Activated T-helper 2 cell treated with anti-CD3 and anti-CD28 coated beads, Interferon-gamma antibody, Interleukin-2, Interleukin-4, amounts not matched to agents 10 μg/mL and 5 μg/mL and 100 μg/mL, durations not matched to agents 14 hours and 24 hours and 36 hours (primary cell): ENCODE measurements at regions not wholly inside any gene's neighbourhood (a gene's known extent, or its start where the extent isn't known, plus 50 kb on each side); places are given as distances from the start of the nearest gene placed in this dataset.

Experiments
- DNase-seq: peaks from one replicate; pipeline ENCODE4 v3.0.0; 2021; ENCODE audit warnings: low spot score
- H3K27ac Mint-ChIP-seq: one replicate; pipeline ENCODE4 v1.8.0; 2021; ENCODE audit warnings: mixed read lengths
- H3K27me3 Mint-ChIP-seq: one replicate; pipeline ENCODE4 v1.8.0; 2021; ENCODE audit warnings: low read depth, mixed read lengths
- H3K36me3 Mint-ChIP-seq: one replicate; pipeline ENCODE4 v1.8.0; 2021; ENCODE audit warnings: low read depth, mixed read lengths
- H3K4me1 Mint-ChIP-seq: one replicate; pipeline ENCODE4 v1.8.0; 2021; ENCODE audit warnings: low read depth, mixed read lengths
- H3K4me3 Mint-ChIP-seq: one replicate; pipeline ENCODE4 v1.8.0; 2021; ENCODE audit warnings: low read depth, mild to moderate bottlenecking, moderate library complexity, mixed read lengths
- H3K9me3 Mint-ChIP-seq: one replicate; pipeline ENCODE4 v1.8.0; 2021; ENCODE audit warnings: mixed read lengths
- intact Hi-C: fragments of 100-400 bp; cut with micrococcal nuclease; formaldehyde crosslinking; loops from one replicate; pipeline ENCODE4 v1.15.1; 2023

GRCh38 chr1:221611656-221612046, 130.2 kb downstream of the DUSP10 start:
- Mint-ChIP-seq H3K4me1 (peaks cover 7% of the 10 kb centered on the region), H3K27me3 (peaks cover 5% of the 10 kb centered on the region), H3K9me3 (no peaks in the 10 kb centered on the region), H3K27ac (no peak overlapping the region), H3K36me3 (no peaks in the 10 kb centered on the region), H3K4me3 (no peak overlapping the region)
- no peak for DNase-seq
- intact Hi-C loops, result no loop called here

GRCh38 chr1:221612047-221612777, 129.7 kb downstream of the DUSP10 start:
- H3K4me3 Mint-ChIP-seq, result no peak overlapping the region
- no peak for DNase-seq
- H3K9me3 Mint-ChIP-seq, result no peaks in the 10 kb centered on the region
- peaks cover 7% of the 10 kb centered on the region for H3K27me3 Mint-ChIP-seq
- H3K27ac Mint-ChIP-seq, result no peak overlapping the region
- peaks cover 7% of the 10 kb centered on the region for H3K4me1 Mint-ChIP-seq
- H3K36me3 Mint-ChIP-seq, result no peaks in the 10 kb centered on the region
- intact Hi-C loops, result no loop called here

DNA sequence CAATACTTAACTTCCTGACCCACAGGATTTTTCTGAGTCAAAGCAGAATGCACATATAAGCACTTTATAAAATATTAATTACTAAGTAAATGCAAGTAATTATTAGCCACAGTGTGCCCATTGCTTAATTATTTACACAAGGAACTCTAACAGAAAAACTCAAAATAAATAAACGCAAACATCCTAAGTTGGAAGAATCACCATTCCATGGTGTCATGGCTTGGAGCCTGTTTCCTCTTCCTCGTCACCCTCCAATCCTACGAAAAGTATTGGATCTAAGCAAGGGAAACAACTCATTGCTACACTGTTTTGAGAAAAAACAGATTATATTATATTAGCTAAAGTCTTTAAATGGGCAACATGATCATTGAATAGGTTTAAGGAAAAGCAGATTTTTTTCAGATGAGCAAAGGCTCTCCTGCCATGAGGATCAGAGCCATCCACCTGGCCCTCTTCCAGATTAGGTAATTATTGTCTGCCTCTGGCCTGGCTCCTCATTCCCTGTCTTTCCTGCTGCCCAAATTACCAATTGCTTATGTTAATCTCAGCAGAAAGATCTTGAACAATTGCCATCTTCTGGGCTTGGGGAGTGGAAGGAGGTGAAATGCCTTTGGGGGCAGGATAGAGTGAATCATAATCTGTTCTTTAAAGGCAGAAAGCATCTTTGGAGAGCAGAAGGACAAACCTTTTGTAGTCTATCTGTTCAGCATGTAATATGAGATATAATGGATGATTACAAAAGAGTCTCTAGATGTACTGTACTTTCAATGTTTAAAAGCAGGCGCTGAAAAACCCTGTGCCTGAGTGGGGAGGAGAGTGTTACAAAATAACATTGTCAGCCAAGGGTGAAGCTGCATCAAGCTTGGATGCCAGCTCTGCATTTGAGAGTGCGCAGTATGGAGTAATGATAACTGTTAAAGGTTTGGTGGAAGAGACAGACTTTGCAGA, 121.2 kb downstream of the DUSP10 start:
- intact Hi-C loops, result no loop called here
- peaks cover 6% of the 10 kb centered on the region for H3K9me3 Mint-ChIP-seq
- DNase-seq, result no peak
- no peaks in the 10 kb centered on the region for H3K36me3 Mint-ChIP-seq
- H3K27me3 Mint-ChIP-seq, result peaks cover 26% of the 10 kb centered on the region
- H3K4me3 Mint-ChIP-seq, result no peak overlapping the region
- H3K27ac Mint-ChIP-seq, result no peak overlapping the region
- no peaks in the 10 kb centered on the region for H3K4me1 Mint-ChIP-seq

GRCh38 chr1:221621683-221622082, 120.2 kb downstream of the DUSP10 start:
- intact Hi-C loops, result no loop called here
- H3K4me3 Mint-ChIP-seq, result no peak overlapping the region

DNA sequence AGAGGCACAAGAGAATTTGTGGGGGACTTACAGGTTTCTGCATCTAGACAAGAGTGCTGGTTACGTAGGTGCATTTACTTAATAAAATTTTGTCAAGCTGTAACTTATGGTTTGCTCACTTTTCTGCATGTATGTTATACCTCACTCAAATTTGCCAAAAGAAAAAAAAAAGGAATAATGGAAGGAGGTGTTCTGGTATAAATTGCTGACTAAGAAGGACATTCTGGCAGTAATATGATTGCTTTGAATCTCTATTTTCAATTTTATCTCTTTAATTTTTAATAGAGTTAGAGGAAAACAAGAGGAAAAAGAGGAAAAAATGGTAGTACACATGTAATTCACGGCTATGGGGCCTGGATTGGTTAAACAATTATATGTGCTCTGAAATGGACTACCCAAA, 119.5 kb downstream of the DUSP10 start:
- Mint-ChIP-seq H3K27ac (no peak overlapping the region), H3K4me3 (no peak overlapping the region), H3K9me3 (peaks cover 6% of the 10 kb centered on the region), H3K36me3 (no peaks in the 10 kb centered on the region), H3K27me3 (peaks cover 33% of the 10 kb centered on the region), H3K4me1 (no peaks in the 10 kb centered on the region)
- DNase-seq, result no peak
- intact Hi-C loops, result no loop called here

More at GRCh38 chr1:221621683-221622082, 120.2 kb downstream of the DUSP10 start:
- Mint-ChIP-seq H3K36me3 (no peaks in the 10 kb centered on the region), H3K27me3 (peaks cover 33% of the 10 kb centered on the region), H3K9me3 (peaks cover 6% of the 10 kb centered on the region), H3K27ac (no peak overlapping the region), H3K4me1 (no peaks in the 10 kb centered on the region)
- DNase-seq, result no peak

- H3K4me3 Mint-ChIP-seq, result no peak overlapping the region
- H3K9me3 Mint-ChIP-seq, result no peaks in the 10 kb centered on the region
- no peak overlapping the region for H3K27ac Mint-ChIP-seq
- no peaks in the 10 kb centered on the region for H3K4me1 Mint-ChIP-seq
- peaks cover 31% of the 10 kb centered on the region for H3K27me3 Mint-ChIP-seq
- intact Hi-C loops, result no loop called here
- DNase-seq, result no peak
- no peaks in the 10 kb centered on the region for H3K36me3 Mint-ChIP-seq
These were observed 116.9 kb downstream of the DUSP10 start for GRCh38 chr1:221625026-221625425.

DNA sequence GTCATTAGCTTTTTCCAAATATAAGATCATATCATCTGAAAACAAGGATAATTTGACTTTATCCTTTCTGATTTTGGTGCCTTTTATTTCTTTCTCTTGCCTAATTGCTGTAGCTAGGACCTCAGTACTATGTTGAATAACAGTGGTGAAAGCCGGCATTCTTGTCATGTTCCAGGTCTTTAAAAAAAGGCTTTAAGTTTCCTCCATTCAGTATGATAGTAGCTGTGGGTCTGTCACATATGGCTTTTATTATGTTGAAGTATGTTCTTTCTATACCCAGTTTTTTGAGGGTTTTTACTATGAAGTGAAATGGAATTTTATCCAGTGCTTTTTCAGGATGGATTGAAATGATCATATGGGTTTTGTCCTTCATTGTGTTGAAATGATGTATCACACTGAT, 115.8 kb downstream of the DUSP10 start:
- H3K4me1 Mint-ChIP-seq, result no peaks in the 10 kb centered on the region
- no peak overlapping the region for H3K4me3 Mint-ChIP-seq
- no peaks in the 10 kb centered on the region for H3K9me3 Mint-ChIP-seq
- H3K27ac Mint-ChIP-seq, result no peak overlapping the region
- no peak for DNase-seq
- H3K27me3 Mint-ChIP-seq, result peaks cover 31% of the 10 kb centered on the region
- no peaks in the 10 kb centered on the region for H3K36me3 Mint-ChIP-seq
- intact Hi-C loops, result no loop called here

- intact Hi-C loops, result loop anchor here (5.0 kb wide), 2 partner anchors 42 to 97 kb away; no protein-coding TSS in a partner anchor
- no peak overlapping the region for H3K4me3 Mint-ChIP-seq
- H3K36me3 Mint-ChIP-seq, result no peaks in the 10 kb centered on the region
- no peaks in the 10 kb centered on the region for H3K9me3 Mint-ChIP-seq
- H3K27ac Mint-ChIP-seq, result no peak overlapping the region
- peaks cover 14% of the 10 kb centered on the region for H3K4me1 Mint-ChIP-seq
- H3K27me3 Mint-ChIP-seq, result peaks cover 13% of the 10 kb centered on the region
- no peak for DNase-seq
These were observed 111.7 kb downstream of the DUSP10 start for GRCh38 chr1:221630236-221630635.

- H3K27me3 Mint-ChIP-seq, result peaks cover 3% of the 10 kb centered on the region
- intact Hi-C loops, result loop anchor here (5.0 kb wide), 2 partner anchors 41 to 96 kb away; no protein-coding TSS in a partner anchor
- no peak for DNase-seq
- H3K4me3 Mint-ChIP-seq, result no peak overlapping the region
- H3K9me3 Mint-ChIP-seq, result no peaks in the 10 kb centered on the region
- no peaks in the 10 kb centered on the region for H3K36me3 Mint-ChIP-seq
- peaks cover 14% of the 10 kb centered on the region for H3K4me1 Mint-ChIP-seq
- no peak overlapping the region for H3K27ac Mint-ChIP-seq
These were observed 110.3 kb downstream of the DUSP10 start for GRCh38 chr1:221631556-221631955.

DNA sequence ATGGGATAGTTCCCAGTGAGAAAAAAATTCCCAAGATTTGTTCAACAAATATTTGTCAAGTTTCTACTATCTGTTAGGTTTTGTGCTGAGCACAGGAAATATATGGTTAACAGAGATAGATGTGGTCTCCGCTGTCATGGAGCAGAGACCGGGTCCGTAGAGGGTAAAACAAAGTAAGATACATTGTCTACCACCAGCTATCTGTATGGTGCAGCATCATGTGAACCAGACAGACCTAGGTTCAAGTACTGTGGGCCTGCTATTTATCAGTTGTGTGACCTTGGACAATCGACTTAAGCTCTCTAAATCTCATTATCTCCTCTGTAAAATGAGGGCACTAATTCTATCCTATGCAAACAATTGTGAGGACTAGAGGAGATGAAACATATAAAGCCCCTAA, 109.8 kb downstream of the DUSP10 start:
- no peaks in the 10 kb centered on the region for H3K36me3 Mint-ChIP-seq
- intact Hi-C loops, result loop anchor here (5.0 kb wide), 2 partner anchors 40 to 95 kb away; no protein-coding TSS in a partner anchor
- no peaks in the 10 kb centered on the region for H3K9me3 Mint-ChIP-seq
- peaks cover 14% of the 10 kb centered on the region for H3K4me1 Mint-ChIP-seq
- H3K4me3 Mint-ChIP-seq, result no peak overlapping the region
- DNase-seq, result no peak
- H3K27me3 Mint-ChIP-seq, result no peaks in the 10 kb centered on the region
- H3K27ac Mint-ChIP-seq, result no peak overlapping the region

DNA sequence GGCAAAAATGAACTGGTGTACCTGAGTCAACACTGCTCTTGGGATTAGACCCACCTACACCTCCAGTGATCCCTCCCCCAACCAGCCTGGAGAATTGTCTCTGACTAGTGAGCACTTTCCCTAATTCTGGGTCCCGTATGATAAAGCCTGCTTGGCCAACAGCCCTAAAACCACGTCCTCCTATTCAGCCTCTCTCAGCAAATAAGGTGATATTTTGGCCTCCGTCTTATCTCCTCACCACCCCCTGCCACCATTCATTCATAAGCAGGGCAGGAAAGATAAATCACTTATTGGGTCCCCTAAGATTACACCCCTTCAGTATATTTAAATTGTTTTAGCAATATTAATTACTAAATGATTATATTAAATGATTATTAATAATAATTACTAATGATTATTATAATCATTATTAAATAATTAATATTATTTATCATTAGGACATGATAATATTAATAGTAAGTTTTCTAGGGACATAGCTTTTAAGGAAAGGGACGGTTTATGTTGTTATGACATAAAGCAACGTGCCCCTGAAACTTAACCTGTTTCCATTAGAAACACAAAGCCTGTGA, 108.0 kb downstream of the DUSP10 start:
- Mint-ChIP-seq H3K4me3 (no peak overlapping the region), H3K36me3 (no peaks in the 10 kb centered on the region), H3K9me3 (peaks cover 4% of the 10 kb centered on the region), H3K4me1 (peaks cover 14% of the 10 kb centered on the region), H3K27ac (no peak overlapping the region), H3K27me3 (no peaks in the 10 kb centered on the region)
- intact Hi-C loops, result loop anchor here (5.0 kb wide), 2 partner anchors 38 to 93 kb away; no protein-coding TSS in a partner anchor
- DNase-seq, result no peak

- DNase-seq, result no peak
- H3K27me3 Mint-ChIP-seq, result no peaks in the 10 kb centered on the region
- H3K4me3 Mint-ChIP-seq, result no peak overlapping the region
- H3K9me3 Mint-ChIP-seq, result peaks cover 4% of the 10 kb centered on the region
- peaks cover 14% of the 10 kb centered on the region for H3K4me1 Mint-ChIP-seq
- no peak overlapping the region for H3K27ac Mint-ChIP-seq
- intact Hi-C loops, result loop anchor here (5.0 kb wide), 2 partner anchors 38 to 93 kb away; no protein-coding TSS in a partner anchor
- H3K36me3 Mint-ChIP-seq, result no peaks in the 10 kb centered on the region
These were observed 107.3 kb downstream of the DUSP10 start for GRCh38 chr1:221634606-221635005.
